ENCODE measurements at regions not wholly inside any gene's neighbourhood (a gene's known extent, or its start where the extent isn't known, plus 50 kb on each side); places are given as distances from the start of the nearest gene placed in this dataset.

GRCh38 chr5:13625616-13626198, 318.8 kb downstream of the DNAH5 start:
- Histone ChIP-seq H2BK120ac (ENCODE audit: low read depth, low read length) (no peak overlapping the region), H3K18ac (ENCODE audit: low read depth in 1 of 2, low read length in 2 of 2) (no peak overlapping the region), H2BK5ac (ENCODE audit: low read depth, low read length, poor library complexity, severe bottlenecking) (no peak overlapping the region), H3K4me1 (ENCODE audit: control insufficient read depth, insufficient read depth, low read depth, low read length) (no peaks in the 10 kb centered on the region), H3K27me3 (ENCODE audit: control insufficient read depth in 1 of 2, insufficient read depth in 1 of 2, low read length in 2 of 2) (no peaks in the 10 kb centered on the region), H3K23ac (ENCODE audit: low read length in 2 of 2) (no peak overlapping the region), H3K4ac (ENCODE audit: low read depth in 1 of 2, low read length in 2 of 2) (no peak overlapping the region), H3K79me1 (replicated peaks; ENCODE audit: low read length, poor library complexity, severe bottlenecking) (no peaks in the 10 kb centered on the region), H4K8ac (ENCODE audit: low read length) (no peak overlapping the region), H3K27ac (ENCODE audit: low read length, poor library complexity, severe bottlenecking) (no peak overlapping the region), H2BK12ac (ENCODE audit: low read length in 2 of 2) (no peak overlapping the region), H3K9me3 (ENCODE audit: control insufficient read depth, low read length) (no peaks in the 10 kb centered on the region), H2AFZ (ENCODE audit: low read depth, low read length) (no peak overlapping the region), H3K14ac (ENCODE audit: low read length in 2 of 2) (no peak overlapping the region), H4K91ac (ENCODE audit: low read length) (no peak overlapping the region), H2AK5ac (ENCODE audit: low read length, severe bottlenecking) (no peak overlapping the region), H3K36me3 (ENCODE audit: control insufficient read depth in 1 of 2, insufficient read depth in 2 of 2, low read depth in 1 of 2, low read length in 2 of 2) (no peaks in the 10 kb centered on the region), H3K4me3 (ENCODE audit: insufficient read depth in 1 of 2, low read depth in 1 of 2, low read length in 2 of 2) (no peak overlapping the region), H2BK15ac (ENCODE audit: low read depth, poor library complexity, severe bottlenecking) (no peak overlapping the region), H3K9ac (ENCODE audit: low read length) (no peak overlapping the region), H3K4me2 (ENCODE audit: low read length, poor library complexity, severe bottlenecking) (no peak overlapping the region)
- WGBS = no CpG with 5 or more reads among the region's 1 CpG
- DNase-seq = no peak

GRCh38 chr5:13624283-13625074, 320.0 kb downstream of the DNAH5 start:
- Histone ChIP-seq H3K27me3 (ENCODE audit: control insufficient read depth in 1 of 2, insufficient read depth in 1 of 2, low read length in 2 of 2) (no peaks in the 10 kb centered on the region), H4K91ac (ENCODE audit: low read length) (no peak overlapping the region), H3K4ac (ENCODE audit: low read depth in 1 of 2, low read length in 2 of 2) (no peak overlapping the region), H3K79me1 (replicated peaks; ENCODE audit: low read length, poor library complexity, severe bottlenecking) (no peaks in the 10 kb centered on the region), H3K9ac (ENCODE audit: low read length) (no peak overlapping the region), H3K4me2 (ENCODE audit: low read length, poor library complexity, severe bottlenecking) (no peak overlapping the region), H4K8ac (ENCODE audit: low read length) (no peak overlapping the region), H3K9me3 (ENCODE audit: control insufficient read depth, low read length) (no peaks in the 10 kb centered on the region), H2BK15ac (ENCODE audit: low read depth, poor library complexity, severe bottlenecking) (no peak overlapping the region), H3K23ac (ENCODE audit: low read length in 2 of 2) (no peak overlapping the region), H3K4me3 (ENCODE audit: insufficient read depth in 1 of 2, low read depth in 1 of 2, low read length in 2 of 2) (no peak overlapping the region), H3K18ac (ENCODE audit: low read depth in 1 of 2, low read length in 2 of 2) (no peak overlapping the region), H2BK5ac (ENCODE audit: low read depth, low read length, poor library complexity, severe bottlenecking) (no peak overlapping the region), H3K4me1 (ENCODE audit: control insufficient read depth, insufficient read depth, low read depth, low read length) (no peaks in the 10 kb centered on the region), H3K14ac (ENCODE audit: low read length in 2 of 2) (no peak overlapping the region), H3K27ac (ENCODE audit: low read length, poor library complexity, severe bottlenecking) (no peak overlapping the region), H2BK12ac (ENCODE audit: low read length in 2 of 2) (no peak overlapping the region), H2BK120ac (ENCODE audit: low read depth, low read length) (no peak overlapping the region), H3K36me3 (ENCODE audit: control insufficient read depth in 1 of 2, insufficient read depth in 2 of 2, low read depth in 1 of 2, low read length in 2 of 2) (no peaks in the 10 kb centered on the region), H2AFZ (ENCODE audit: low read depth, low read length) (no peak overlapping the region), H2AK5ac (ENCODE audit: low read length, severe bottlenecking) (no peak overlapping the region)
- WGBS = 51% methylated on average over 5 of the region's 6 CpGs
- no peak for DNase-seq

GRCh38 chr5:13613621-13614020, 330.9 kb downstream of the DNAH5 start:
- Histone ChIP-seq H2AFZ (ENCODE audit: low read depth, low read length) (no peak overlapping the region), H3K4me1 (ENCODE audit: control insufficient read depth, insufficient read depth, low read depth, low read length) (no peaks in the 10 kb centered on the region), H2BK120ac (ENCODE audit: low read depth, low read length) (no peak overlapping the region), H3K36me3 (ENCODE audit: control insufficient read depth in 1 of 2, insufficient read depth in 2 of 2, low read depth in 1 of 2, low read length in 2 of 2) (no peaks in the 10 kb centered on the region), H3K4me2 (ENCODE audit: low read length, poor library complexity, severe bottlenecking) (no peak overlapping the region), H4K91ac (ENCODE audit: low read length) (no peak overlapping the region), H3K23ac (ENCODE audit: low read length in 2 of 2) (no peak overlapping the region), H3K9ac (ENCODE audit: low read length) (no peak overlapping the region), H3K27me3 (ENCODE audit: control insufficient read depth in 1 of 2, insufficient read depth in 1 of 2, low read length in 2 of 2) (no peaks in the 10 kb centered on the region), H3K14ac (ENCODE audit: low read length in 2 of 2) (no peak overlapping the region), H3K4ac (ENCODE audit: low read depth in 1 of 2, low read length in 2 of 2) (no peak overlapping the region), H2AK5ac (ENCODE audit: low read length, severe bottlenecking) (no peak overlapping the region), H4K8ac (ENCODE audit: low read length) (no peak overlapping the region), H3K9me3 (ENCODE audit: control insufficient read depth, low read length) (no peaks in the 10 kb centered on the region), H2BK12ac (ENCODE audit: low read length in 2 of 2) (no peak overlapping the region), H3K79me1 (replicated peaks; ENCODE audit: low read length, poor library complexity, severe bottlenecking) (no peaks in the 10 kb centered on the region), H2BK5ac (ENCODE audit: low read depth, low read length, poor library complexity, severe bottlenecking) (no peak overlapping the region), H3K4me3 (ENCODE audit: insufficient read depth in 1 of 2, low read depth in 1 of 2, low read length in 2 of 2) (peak overlapping the region in 1 of 2 experiments; percentile 7), H3K18ac (ENCODE audit: low read depth in 1 of 2, low read length in 2 of 2) (no peak overlapping the region), H3K27ac (ENCODE audit: low read length, poor library complexity, severe bottlenecking) (no peak overlapping the region), H2BK15ac (ENCODE audit: low read depth, poor library complexity, severe bottlenecking) (no peak overlapping the region)
- 76% methylated on average over 8 of the region's 8 CpGs for WGBS
- no peak for DNase-seq

- no peak overlapping the region for H3K27ac ChIP-seq (ENCODE audit: low read length, poor library complexity, severe bottlenecking)
- no peak overlapping the region for H4K8ac ChIP-seq (ENCODE audit: low read length)
- H3K9me3 ChIP-seq (ENCODE audit: control insufficient read depth, low read length) = no peaks in the 10 kb centered on the region
- no peak overlapping the region for H3K4ac ChIP-seq (ENCODE audit: low read depth in 1 of 2, low read length in 2 of 2)
- no peak overlapping the region for H3K9ac ChIP-seq (ENCODE audit: low read length)
- WGBS = 67% methylated on average over 3 of the region's 3 CpGs
- no peaks in the 10 kb centered on the region for H3K4me1 ChIP-seq (ENCODE audit: control insufficient read depth, insufficient read depth, low read depth, low read length)
- H2BK5ac ChIP-seq (ENCODE audit: low read depth, low read length, poor library complexity, severe bottlenecking) = no peak overlapping the region
- no peak for DNase-seq
- H3K18ac ChIP-seq (ENCODE audit: low read depth in 1 of 2, low read length in 2 of 2) = no peak overlapping the region
- no peak overlapping the region for H2AFZ ChIP-seq (ENCODE audit: low read depth, low read length)
- H4K91ac ChIP-seq (ENCODE audit: low read length) = no peak overlapping the region
- H2BK15ac ChIP-seq (ENCODE audit: low read depth, poor library complexity, severe bottlenecking) = no peak overlapping the region
- H3K23ac ChIP-seq (ENCODE audit: low read length in 2 of 2) = no peak overlapping the region
- no peaks in the 10 kb centered on the region for H3K79me1 ChIP-seq (replicated peaks; ENCODE audit: low read length, poor library complexity, severe bottlenecking)
- H3K27me3 ChIP-seq (ENCODE audit: control insufficient read depth in 1 of 2, insufficient read depth in 1 of 2, low read length in 2 of 2) = no peaks in the 10 kb centered on the region
- H2BK120ac ChIP-seq (ENCODE audit: low read depth, low read length) = no peak overlapping the region
- H3K4me2 ChIP-seq (ENCODE audit: low read length, poor library complexity, severe bottlenecking) = no peak overlapping the region
- no peak overlapping the region for H3K4me3 ChIP-seq (ENCODE audit: insufficient read depth in 1 of 2, low read depth in 1 of 2, low read length in 2 of 2)
- H3K36me3 ChIP-seq (ENCODE audit: control insufficient read depth in 1 of 2, insufficient read depth in 2 of 2, low read depth in 1 of 2, low read length in 2 of 2) = no peaks in the 10 kb centered on the region
- no peak overlapping the region for H3K14ac ChIP-seq (ENCODE audit: low read length in 2 of 2)
- H2BK12ac ChIP-seq (ENCODE audit: low read length in 2 of 2) = no peak overlapping the region
- H2AK5ac ChIP-seq (ENCODE audit: low read length, severe bottlenecking) = no peak overlapping the region
These were observed 332.9 kb downstream of the DNAH5 start for GRCh38 chr5:13611604-13612003.

Measured in mesenchymal stem cell (in vitro differentiated cells and primary cell).